ENCODE measurements at regions not wholly inside any gene's neighbourhood (a gene's known extent, or its start where the extent isn't known, plus 50 kb on each side); places are given as distances from the start of the nearest gene placed in this dataset.

GRCh38 chr11:115739878-115740277 lies 235.7 kb upstream of the CADM1 start:
- no peak for TF ChIP-seq CTCF (IDR thresholded peaks at IDR 0.05)
- TF ChIP-seq TAF1 (IDR thresholded peaks at IDR 0.05; ENCODE audit: borderline replicate concordance, low read depth, low read length), result no peak
- no peak for TF ChIP-seq FOXJ3 (CRISPR knock-in tag; IDR thresholded peaks at IDR 0.05)
- no peak for TF ChIP-seq JUND (IDR thresholded peaks at IDR 0.05)
- TF ChIP-seq TCF12 (IDR thresholded peaks at IDR 0.05), result no peak
- no peak for TF ChIP-seq EZH2phosphoT487 (IDR thresholded peaks at IDR 0.05; ENCODE audit: borderline replicate concordance, low read depth)
- TF ChIP-seq EP300 (IDR thresholded peaks at IDR 0.05; ENCODE audit: borderline replicate concordance in 1 of 2, low read depth in 1 of 2, low read length in 1 of 2), result no peak
- TF ChIP-seq GATA2 (CRISPR knock-in tag; IDR thresholded peaks at IDR 0.05), result no peak
- no peak for TF ChIP-seq MAX (IDR thresholded peaks at IDR 0.05; ENCODE audit: low read depth)
- no peak for TF ChIP-seq CHD2 (IDR thresholded peaks at IDR 0.05; ENCODE audit: low read length, partially characterized antibody)
- TF ChIP-seq FOXM1 (IDR thresholded peaks at IDR 0.05; ENCODE audit: low read depth), result no peak
- TF ChIP-seq REST (IDR thresholded peaks at IDR 0.05; ENCODE audit: low read depth, low read length), result no peak

Measured in SK-N-SH (cell line).